ENCODE measurements at regions not wholly inside any gene's neighbourhood (a gene's known extent, or its start where the extent isn't known, plus 50 kb on each side); places are given as distances from the start of the nearest gene placed in this dataset.
"Not testable (repeated sequence)": the region's sequence is repeated elsewhere in the genome, so short reads cannot be mapped to it uniquely, and the experiment has no call there.

- H3K4me3 ChIP-seq (replicated peaks; ENCODE audit: low read depth, low read length), result no peak overlapping the region
- no peak for TF ChIP-seq CTCF (IDR thresholded peaks at IDR 0.05; ENCODE audit: low read depth, low read length, missing control alignments)
- no peak for DNase-seq (ENCODE audit: extremely low read depth, low read depth)
Observed at GRCh38 chr3:81195478-81195877, 566.0 kb downstream of the GBE1 start.

GRCh38 chr3:81186412-81186811 is 575.0 kb downstream of the GBE1 start:
- TF ChIP-seq CTCF (IDR thresholded peaks at IDR 0.05; ENCODE audit: low read depth, low read length, missing control alignments), result no peak
- no peak for DNase-seq (ENCODE audit: extremely low read depth, low read depth)
- no peak overlapping the region for H3K4me3 ChIP-seq (replicated peaks; ENCODE audit: low read depth, low read length)

- not testable (repeated sequence) for H3K4me3 ChIP-seq (replicated peaks; ENCODE audit: low read depth, low read length); DNase-seq (ENCODE audit: extremely low read depth, low read depth)
Observed at GRCh38 chr3:81182086-81182875, 579.2 kb downstream of the GBE1 start.

- no peak for DNase-seq (ENCODE audit: extremely low read depth, low read depth)
- TF ChIP-seq CTCF (IDR thresholded peaks at IDR 0.05; ENCODE audit: low read depth, low read length, missing control alignments), result no peak
- no peak overlapping the region for H3K4me3 ChIP-seq (replicated peaks; ENCODE audit: low read depth, low read length)
Observed at GRCh38 chr3:81173514-81173913, 587.9 kb downstream of the GBE1 start.

GRCh38 chr3:81170298-81170697 is 591.1 kb downstream of the GBE1 start:
- DNase-seq (ENCODE audit: extremely low read depth, low read depth), result no peak
- no peak overlapping the region for H3K4me3 ChIP-seq (replicated peaks; ENCODE audit: low read depth, low read length)
- no peak for TF ChIP-seq CTCF (IDR thresholded peaks at IDR 0.05; ENCODE audit: low read depth, low read length, missing control alignments)

- no peak for DNase-seq (ENCODE audit: extremely low read depth, low read depth)
- TF ChIP-seq CTCF (IDR thresholded peaks at IDR 0.05; ENCODE audit: low read depth, low read length, missing control alignments), result no peak
- no peak overlapping the region for H3K4me3 ChIP-seq (replicated peaks; ENCODE audit: low read depth, low read length)
Observed at GRCh38 chr3:81164806-81165205, 596.6 kb downstream of the GBE1 start.

GRCh38 chr3:81161851-81162250 is 599.6 kb downstream of the GBE1 start:
- no peak for DNase-seq (ENCODE audit: extremely low read depth, low read depth)
- TF ChIP-seq CTCF (IDR thresholded peaks at IDR 0.05; ENCODE audit: low read depth, low read length, missing control alignments), result no peak
- H3K4me3 ChIP-seq (replicated peaks; ENCODE audit: low read depth, low read length), result no peak overlapping the region
